ENCODE measurements at regions not wholly inside any gene's neighbourhood (a gene's known extent, or its start where the extent isn't known, plus 50 kb on each side); places are given as distances from the start of the nearest gene placed in this dataset.
A peak's percentile ranks its signal among the peaks of the same experiment; 100 is the strongest.
"Not testable (repeated sequence)": the region's sequence is repeated elsewhere in the genome, so short reads cannot be mapped to it uniquely, and the experiment has no call there.

- H3K4me1 Mint-ChIP-seq; ATAC-seq; H3K9me3 ChIP-seq (ENCODE audit: control insufficient read depth, low read length, poor library complexity, severe bottlenecking); H3K27ac Mint-ChIP-seq; H3K36me3 Mint-ChIP-seq (ENCODE audit: low read depth); H3K4me3 Mint-ChIP-seq; DNase-seq: not testable (repeated sequence)
- H3K27me3 Mint-ChIP-seq, result peaks cover 68% of the 10 kb centered on the region
Observed at GRCh38 chr1:228653057-228653456, 82.2 kb upstream of the RHOU start.

GRCh38 chr1:228653748-228654147, 81.5 kb upstream of the RHOU start:
- H3K27ac Mint-ChIP-seq, result no peak overlapping the region
- DNase-seq (no peak), ATAC-seq (no peak)
- no peaks in the 10 kb centered on the region for H3K9me3 ChIP-seq (ENCODE audit: control insufficient read depth, low read length, poor library complexity, severe bottlenecking)
- peaks cover 66% of the 10 kb centered on the region for H3K27me3 Mint-ChIP-seq
- H3K36me3 Mint-ChIP-seq (ENCODE audit: low read depth), result no peaks in the 10 kb centered on the region
- H3K4me3 Mint-ChIP-seq, result no peak overlapping the region
- H3K4me1 Mint-ChIP-seq, result no peaks in the 10 kb centered on the region

- no peaks in the 10 kb centered on the region for H3K9me3 ChIP-seq (ENCODE audit: control insufficient read depth, low read length, poor library complexity, severe bottlenecking)
- Mint-ChIP-seq H3K4me3 (no peak overlapping the region), H3K36me3 (ENCODE audit: low read depth) (no peaks in the 10 kb centered on the region), H3K27ac (no peak overlapping the region), H3K27me3 (peaks cover 48% of the 10 kb centered on the region), H3K4me1 (no peaks in the 10 kb centered on the region)
- DNase-seq (no peak), ATAC-seq (no peak)
Observed at GRCh38 chr1:228655796-228656394, 79.4 kb upstream of the RHOU start.

- not testable (repeated sequence) for H3K27ac Mint-ChIP-seq; H3K9me3 ChIP-seq (ENCODE audit: control insufficient read depth, low read length, poor library complexity, severe bottlenecking)
Observed at GRCh38 chr1:228662007-228662689, 73.1 kb upstream of the RHOU start.

GRCh38 chr1:228664399-228664914, 70.8 kb upstream of the RHOU start:
- Mint-ChIP-seq H3K27me3 (peaks cover 16% of the 10 kb centered on the region), H3K27ac (no peak overlapping the region), H3K36me3 (ENCODE audit: low read depth) (no peaks in the 10 kb centered on the region), H3K4me1 (no peaks in the 10 kb centered on the region), H3K4me3 (no peak overlapping the region)
- DNase-seq (peak; percentile 47 to 73 (median 50)), ATAC-seq (no peak)
- no peaks in the 10 kb centered on the region for H3K9me3 ChIP-seq (ENCODE audit: control insufficient read depth, low read length, poor library complexity, severe bottlenecking)

More at GRCh38 chr1:228662007-228662689, 73.1 kb upstream of the RHOU start:
- not testable (repeated sequence) for H3K36me3 Mint-ChIP-seq (ENCODE audit: low read depth); DNase-seq; ATAC-seq; H3K4me1 Mint-ChIP-seq; H3K4me3 Mint-ChIP-seq
- peaks cover 21% of the 10 kb centered on the region for H3K27me3 Mint-ChIP-seq

GRCh38 chr1:228666686-228667623, 68.3 kb upstream of the RHOU start:
- Mint-ChIP-seq H3K27ac (no peak overlapping the region), H3K4me3 (no peak overlapping the region), H3K36me3 (ENCODE audit: low read depth) (no peaks in the 10 kb centered on the region), H3K4me1 (no peaks in the 10 kb centered on the region), H3K27me3 (peaks cover 3% of the 10 kb centered on the region)
- no peaks in the 10 kb centered on the region for H3K9me3 ChIP-seq (ENCODE audit: control insufficient read depth, low read length, poor library complexity, severe bottlenecking)
- no peak for DNase-seq
- ATAC-seq, result no peak

- no peak for ATAC-seq
Observed at GRCh38 chr1:228668553-228669241, 66.6 kb upstream of the RHOU start.

GRCh38 chr1:228669242-228669585, 66.1 kb upstream of the RHOU start:
- no peak overlapping the region for H3K27ac Mint-ChIP-seq
- no peaks in the 10 kb centered on the region for H3K9me3 ChIP-seq (ENCODE audit: control insufficient read depth, low read length, poor library complexity, severe bottlenecking)
- no peaks in the 10 kb centered on the region for H3K27me3 Mint-ChIP-seq
- ATAC-seq, result no peak
- DNase-seq, result no peak
- H3K36me3 Mint-ChIP-seq (ENCODE audit: low read depth), result no peaks in the 10 kb centered on the region
- H3K4me3 Mint-ChIP-seq, result no peak overlapping the region
- H3K4me1 Mint-ChIP-seq, result no peaks in the 10 kb centered on the region

More at GRCh38 chr1:228668553-228669241, 66.6 kb upstream of the RHOU start:
- no peaks in the 10 kb centered on the region for H3K9me3 ChIP-seq (ENCODE audit: control insufficient read depth, low read length, poor library complexity, severe bottlenecking)
- no peak for DNase-seq
- Mint-ChIP-seq H3K36me3 (ENCODE audit: low read depth) (no peaks in the 10 kb centered on the region), H3K27me3 (no peaks in the 10 kb centered on the region), H3K27ac (no peak overlapping the region), H3K4me3 (no peak overlapping the region), H3K4me1 (no peaks in the 10 kb centered on the region)

- ATAC-seq; H3K4me3 Mint-ChIP-seq; H3K9me3 ChIP-seq (ENCODE audit: control insufficient read depth, low read length, poor library complexity, severe bottlenecking); H3K27ac Mint-ChIP-seq; H3K27me3 Mint-ChIP-seq; H3K4me1 Mint-ChIP-seq; DNase-seq; H3K36me3 Mint-ChIP-seq (ENCODE audit: low read depth): not testable (repeated sequence)
Observed at GRCh38 chr1:228681076-228681565, 54.2 kb upstream of the RHOU start.

- DNase-seq (no peak), ATAC-seq (no peak)
- Mint-ChIP-seq H3K4me3 (no peak overlapping the region), H3K36me3 (ENCODE audit: low read depth) (peaks cover 4% of the 10 kb centered on the region), H3K27ac (no peak overlapping the region), H3K4me1 (peaks cover 3% of the 10 kb centered on the region), H3K27me3 (peaks cover 11% of the 10 kb centered on the region)
- H3K9me3 ChIP-seq (ENCODE audit: control insufficient read depth, low read length, poor library complexity, severe bottlenecking), result no peaks in the 10 kb centered on the region
Observed at GRCh38 chr1:228683428-228683827, 51.9 kb upstream of the RHOU start.

GRCh38 chr1:228684607-228685006, 50.7 kb upstream of the RHOU start:
- H3K9me3 ChIP-seq (ENCODE audit: control insufficient read depth, low read length, poor library complexity, severe bottlenecking), result no peaks in the 10 kb centered on the region
- peaks cover 21% of the 10 kb centered on the region for H3K27me3 Mint-ChIP-seq
- H3K4me1 Mint-ChIP-seq, result peaks cover 3% of the 10 kb centered on the region
- H3K36me3 Mint-ChIP-seq (ENCODE audit: low read depth), result peaks cover 4% of the 10 kb centered on the region
- H3K4me3 Mint-ChIP-seq, result no peak overlapping the region
- no peak overlapping the region for H3K27ac Mint-ChIP-seq
- no peak for DNase-seq
- ATAC-seq, result no peak

- Mint-ChIP-seq H3K4me3 (no peak overlapping the region), H3K36me3 (ENCODE audit: low read depth) (peaks cover 4% of the 10 kb centered on the region), H3K4me1 (peaks cover 3% of the 10 kb centered on the region), H3K27ac (no peak overlapping the region), H3K27me3 (peaks cover 21% of the 10 kb centered on the region)
- DNase-seq, result no peak
- H3K9me3 ChIP-seq (ENCODE audit: control insufficient read depth, low read length, poor library complexity, severe bottlenecking), result no peaks in the 10 kb centered on the region
- ATAC-seq, result no peak
Observed at GRCh38 chr1:228685081-228685660, 50.1 kb upstream of the RHOU start.
